DMS153 (cell line): ENCODE measurements at regions not wholly inside any gene's neighbourhood (a gene's known extent, or its start where the extent isn't known, plus 50 kb on each side); places are given as distances from the start of the nearest gene placed in this dataset.
"Not testable (repeated sequence)": the region's sequence is repeated elsewhere in the genome, so short reads cannot be mapped to it uniquely, and the experiment has no call there.

ENCODE experiments used
- DNase-seq: peaks from one replicate; lab custom pipeline; 2025; lab: John Stamatoyannopoulos, UW

DNA sequence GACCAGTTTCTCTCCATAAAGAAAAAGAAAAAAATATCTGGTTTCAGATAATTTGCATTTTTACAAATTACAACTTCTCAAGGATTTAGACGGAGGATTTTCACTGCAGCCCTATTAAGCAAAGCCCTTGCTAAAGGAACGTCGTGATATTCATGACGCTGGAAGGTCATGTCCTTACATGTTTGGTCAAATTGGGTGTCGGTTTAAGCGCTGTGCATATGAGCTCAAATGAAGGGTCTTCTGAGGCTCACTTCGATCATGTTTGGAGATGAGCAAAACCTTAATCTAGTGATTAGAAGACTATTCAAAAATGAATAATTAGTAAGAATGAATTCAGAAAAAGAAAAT, 67.3 kb upstream of the USP15 start:
- no peak for DNase-seq

DNA sequence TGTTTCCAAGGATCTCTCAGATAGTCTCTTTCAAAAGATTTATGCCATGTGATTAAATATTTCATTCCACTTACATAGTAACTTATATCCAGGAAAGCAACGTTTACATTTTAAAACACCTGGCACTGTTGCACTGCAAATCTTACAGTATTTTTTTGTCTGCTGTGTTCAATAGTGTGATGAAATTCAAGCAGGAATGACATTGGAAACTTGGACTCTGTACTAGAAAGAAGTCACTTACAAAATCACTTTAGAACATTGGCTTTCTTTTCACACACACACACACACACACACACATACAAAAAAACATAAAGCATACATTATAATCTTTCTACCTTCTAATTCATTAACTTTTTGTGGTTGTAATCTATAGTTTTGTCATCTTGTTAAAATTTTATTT, 66.2 kb upstream of the USP15 start:
- no peak for DNase-seq

- no peak for DNase-seq
Observed at GRCh38 chr12:62194616-62195015, 65.6 kb upstream of the USP15 start.

- no peak for DNase-seq
Observed at GRCh38 chr12:62196146-62196545, 64.1 kb upstream of the USP15 start.

DNA sequence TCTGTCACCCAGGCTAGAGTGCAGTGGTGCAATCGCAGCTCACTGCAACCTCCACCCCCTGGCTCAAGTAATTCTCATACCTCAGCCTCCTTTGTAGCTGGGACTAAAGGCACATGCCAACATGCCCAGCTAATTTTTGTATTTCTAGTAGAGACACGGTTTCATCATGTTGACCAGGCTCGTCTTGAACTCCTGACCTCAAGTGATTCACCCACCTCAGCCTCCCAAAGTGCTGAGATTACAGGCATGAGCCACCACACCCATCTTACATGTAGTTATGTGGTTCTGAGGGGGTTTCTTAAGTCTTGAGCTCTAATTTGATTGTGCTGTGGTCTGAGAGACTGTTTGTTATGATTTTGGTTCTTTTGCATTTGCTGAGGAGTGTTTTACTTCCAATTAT, 57.3 kb upstream of the USP15 start:
- DNase-seq, result not testable (repeated sequence)

DNA sequence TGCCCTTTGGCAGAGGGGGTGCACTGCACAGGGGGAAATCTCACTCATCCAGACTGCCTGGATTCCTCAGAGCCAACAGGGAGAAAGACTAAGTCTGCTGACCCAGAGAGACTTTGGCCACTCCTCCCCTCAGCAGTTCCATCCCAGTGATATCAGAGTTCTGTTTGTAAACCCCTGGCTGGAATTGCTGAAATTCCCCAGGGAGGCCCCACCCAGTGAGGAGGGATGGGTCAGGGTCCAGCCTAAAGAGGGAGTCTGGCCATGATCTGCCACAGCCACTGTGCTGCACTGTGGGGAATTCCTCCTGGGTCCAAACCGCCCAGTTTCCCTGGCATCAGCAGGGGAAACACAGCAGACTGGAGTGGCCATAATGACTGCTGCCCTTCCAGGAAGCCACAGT, 54.9 kb upstream of the USP15 start:
- DNase-seq, result no peak

GRCh38 chr12:62207248-62207647, 53.0 kb upstream of the USP15 start:
- DNase-seq, result no peak
